GM21515 (cell line): ENCODE measurements at regions not wholly inside any gene's neighbourhood (a gene's known extent, or its start where the extent isn't known, plus 50 kb on each side); places are given as distances from the start of the nearest gene placed in this dataset.

Experiments
- ATAC-seq: cut with Tn5 transposase; IDR thresholded peaks from one replicate; pipeline ENCODE4 v1.9.1; 2021; ENCODE audit not compliant: unreplicated experiment

GRCh38 chr21:43318841-43319781 is 107.8 kb downstream of the SIK1 start:
- ATAC-seq: no peak

GRCh38 chr21:43318368-43318767 is 108.6 kb downstream of the SIK1 start:
- no peak for ATAC-seq

- ATAC-seq: no peak
Measured at GRCh38 chr21:43317959-43318358, 109.0 kb downstream of the SIK1 start.

- ATAC-seq: no peak
Measured at GRCh38 chr21:43317254-43317748, 109.6 kb downstream of the SIK1 start.

GRCh38 chr21:43316156-43316845 is 110.6 kb downstream of the SIK1 start:
- ATAC-seq: no peak

- ATAC-seq: no peak
Measured at GRCh38 chr21:43315244-43316137, 111.4 kb downstream of the SIK1 start.

- ATAC-seq: no peak
Measured at GRCh38 chr21:43313939-43314405, 113.0 kb downstream of the SIK1 start.

- ATAC-seq: no peak
Measured at GRCh38 chr21:43313221-43313938, 113.6 kb downstream of the SIK1 start.

- no peak for ATAC-seq
Measured at GRCh38 chr21:43312751-43313169, 114.2 kb downstream of the SIK1 start.

- ATAC-seq: no peak
Measured at GRCh38 chr21:43312011-43312410, 114.9 kb downstream of the SIK1 start.

GRCh38 chr21:43311301-43311817 is 115.6 kb downstream of the SIK1 start:
- no peak for ATAC-seq

GRCh38 chr21:43308815-43309283 is 118.1 kb downstream of the SIK1 start:
- ATAC-seq: no peak

- no peak for ATAC-seq
Measured at GRCh38 chr21:43308101-43308814, 118.7 kb downstream of the SIK1 start.

- ATAC-seq: no peak
Measured at GRCh38 chr21:43307677-43308070, 119.3 kb downstream of the SIK1 start.

- ATAC-seq: no peak
Measured at GRCh38 chr21:43306911-43307676, 119.8 kb downstream of the SIK1 start.

GRCh38 chr21:43306391-43306790 is 120.5 kb downstream of the SIK1 start:
- no peak for ATAC-seq

- no peak for ATAC-seq
Measured at GRCh38 chr21:43305811-43306311, 121.1 kb downstream of the SIK1 start.

- no peak for ATAC-seq
Measured at GRCh38 chr21:43305336-43305665, 121.6 kb downstream of the SIK1 start.
